ENCODE measurements at regions not wholly inside any gene's neighbourhood (a gene's known extent, or its start where the extent isn't known, plus 50 kb on each side); places are given as distances from the start of the nearest gene placed in this dataset.

- no peak for TF ChIP-seq CTCF (IDR thresholded peaks at IDR 0.05; ENCODE audit: unreplicated experiment in 3 of 3)
- H3K27me3 Mint-ChIP-seq (ENCODE audit: low read depth) = peaks cover 56% of the 10 kb centered on the region
These were observed 144.3 kb upstream of the ZNF184 start for GRCh38 chr6:27617046-27617687.

GRCh38 chr6:27616328-27617045 is 143.6 kb upstream of the ZNF184 start:
- H3K9me3 Mint-ChIP-seq = no peaks in the 10 kb centered on the region
- no peaks in the 10 kb centered on the region for H3K36me3 Mint-ChIP-seq (ENCODE audit: low read depth)
- peak overlapping the region; percentile 20 to 67 (median 39) for H3K27ac Mint-ChIP-seq
- peaks cover 53% of the 10 kb centered on the region for H3K27me3 Mint-ChIP-seq (ENCODE audit: low read depth)
- peak overlapping the region; percentile 87 to 91 (median 90) for H3K4me3 Mint-ChIP-seq
- no peak for TF ChIP-seq CTCF (IDR thresholded peaks at IDR 0.05; ENCODE audit: unreplicated experiment in 3 of 3)
- H3K4me1 Mint-ChIP-seq = peaks cover 12% of the 10 kb centered on the region

More at GRCh38 chr6:27617046-27617687, 144.3 kb upstream of the ZNF184 start:
- H3K4me1 Mint-ChIP-seq = peaks cover 12% of the 10 kb centered on the region
- peak overlapping the region; percentile 87 to 91 (median 90) for H3K4me3 Mint-ChIP-seq
- no peaks in the 10 kb centered on the region for H3K36me3 Mint-ChIP-seq (ENCODE audit: low read depth)
- no peaks in the 10 kb centered on the region for H3K9me3 Mint-ChIP-seq
- H3K27ac Mint-ChIP-seq = peak overlapping the region; percentile 20 to 67 (median 39)

DNA sequence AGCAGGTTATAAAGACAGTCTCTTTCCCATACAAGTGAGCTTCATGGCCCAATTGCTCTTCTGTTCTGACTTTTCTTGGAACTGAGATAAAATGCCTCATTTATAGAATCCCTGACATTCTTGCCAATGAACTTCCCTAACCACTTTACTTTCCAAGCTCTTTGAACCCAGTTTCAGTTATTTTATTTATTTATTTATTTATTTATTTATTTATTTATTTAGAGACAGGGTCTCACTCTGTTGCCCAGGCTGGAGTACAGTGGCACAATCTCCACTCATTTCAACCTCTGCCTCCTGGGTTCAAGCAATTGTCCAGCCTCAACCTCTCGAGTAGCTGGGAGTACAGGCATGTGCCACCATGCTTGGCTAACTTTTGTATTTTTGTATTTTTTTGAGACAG is 138.5 kb upstream of the ZNF184 start:
- Mint-ChIP-seq H3K4me3 (no peak overlapping the region), H3K4me1 (peaks cover under 1% of the 10 kb centered on the region), H3K27ac (no peak overlapping the region), H3K36me3 (ENCODE audit: low read depth) (no peaks in the 10 kb centered on the region), H3K27me3 (ENCODE audit: low read depth) (peaks cover 46% of the 10 kb centered on the region), H3K9me3 (no peaks in the 10 kb centered on the region)
- TF ChIP-seq CTCF (IDR thresholded peaks at IDR 0.05; ENCODE audit: unreplicated experiment in 3 of 3) = no peak

GRCh38 chr6:27608916-27609883 is 136.3 kb upstream of the ZNF184 start:
- H3K27me3 Mint-ChIP-seq (ENCODE audit: low read depth) = peaks cover 61% of the 10 kb centered on the region
- H3K27ac Mint-ChIP-seq = no peak overlapping the region
- TF ChIP-seq CTCF (IDR thresholded peaks at IDR 0.05; ENCODE audit: unreplicated experiment in 3 of 3) = peak; percentile 49 to 65 (median 60)
- no peaks in the 10 kb centered on the region for H3K36me3 Mint-ChIP-seq (ENCODE audit: low read depth)
- H3K4me1 Mint-ChIP-seq = peaks cover 14% of the 10 kb centered on the region
- no peak overlapping the region for H3K4me3 Mint-ChIP-seq
- H3K9me3 Mint-ChIP-seq = no peaks in the 10 kb centered on the region

DNA sequence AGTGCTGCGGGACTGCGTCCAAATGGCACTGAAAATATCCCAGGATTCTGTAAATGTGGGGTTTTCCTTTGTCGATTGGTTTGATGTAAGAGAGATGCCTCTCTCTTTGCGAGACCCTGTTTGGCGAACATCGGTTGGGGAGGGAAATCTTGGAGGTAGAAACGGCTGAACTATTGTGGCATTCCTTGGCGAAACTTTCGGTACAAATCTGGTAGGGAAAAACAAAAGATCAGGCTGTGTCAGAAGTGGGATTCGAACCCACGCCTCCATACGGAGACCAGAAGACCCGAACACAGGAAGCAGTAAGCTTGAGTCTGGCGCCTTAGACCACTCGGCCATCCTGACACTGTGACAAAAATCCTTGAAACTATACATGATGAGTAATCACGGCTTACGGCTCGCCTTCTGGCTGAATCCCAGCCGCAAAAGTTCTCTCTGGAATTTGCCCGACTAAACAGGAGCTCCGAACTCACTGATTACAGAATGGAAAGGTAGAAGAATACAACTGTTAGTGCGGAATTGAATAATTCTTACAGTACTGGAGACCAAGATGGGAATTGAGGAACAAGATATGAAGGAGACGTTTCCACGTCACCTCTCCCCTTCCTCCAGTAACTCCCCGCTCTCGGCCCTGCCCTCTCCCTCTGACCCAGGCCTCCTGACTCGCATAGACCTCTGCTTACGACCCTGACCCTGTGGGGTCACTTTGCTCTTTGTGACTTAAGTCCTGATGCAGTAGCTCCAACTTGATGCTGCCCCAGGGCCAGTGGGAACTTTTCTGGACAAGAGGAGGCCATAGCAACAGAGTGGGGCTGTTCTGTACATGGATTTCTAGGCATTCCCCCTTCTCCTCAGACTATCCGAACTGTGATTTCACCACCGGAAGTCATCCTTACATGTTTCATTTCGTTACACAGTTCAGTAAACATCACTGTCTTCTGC is 132.8 kb upstream of the ZNF184 start:
- Mint-ChIP-seq H3K27ac (peak overlapping the region in 2 of 3 experiments; percentile 54 to 71), H3K9me3 (no peaks in the 10 kb centered on the region), H3K36me3 (ENCODE audit: low read depth) (no peaks in the 10 kb centered on the region), H3K4me1 (peaks cover 21% of the 10 kb centered on the region), H3K4me3 (peak overlapping the region; percentile 85 to 88 (median 85)), H3K27me3 (ENCODE audit: low read depth) (peaks cover 81% of the 10 kb centered on the region)
- no peak for TF ChIP-seq CTCF (IDR thresholded peaks at IDR 0.05; ENCODE audit: unreplicated experiment in 3 of 3)
